Bronchial epithelial cell (primary cell): ENCODE measurements at regions not wholly inside any gene's neighbourhood (a gene's known extent, or its start where the extent isn't known, plus 50 kb on each side); places are given as distances from the start of the nearest gene placed in this dataset.

Source experiments
- DNase-seq: peaks from one replicate; pipeline ENCODE4 v3.0.0-alpha.2; 2010; ENCODE audit warnings: low read depth
- FAIRE-seq: peaks from 2 replicates; lab custom pipeline; 2011; peaks lifted over from hg19 to GRCh38; lab: Jason Lieb, UNC
- H3K27me3 ChIP-seq: 2 replicates; pipeline ENCODE4 v1.5.1; 2011; ENCODE audit warnings: low read length; ENCODE audit not compliant: control insufficient read depth, insufficient read depth
- H3K36me3 ChIP-seq: 2 replicates; pipeline ENCODE4 v1.5.1; 2011; ENCODE audit warnings: low read length; ENCODE audit not compliant: control insufficient read depth, insufficient read depth
- H3K4me3 ChIP-seq: 2 replicates; pipeline ENCODE4 v1.5.1; 2011; ENCODE audit warnings: mild to moderate bottlenecking, low read depth, low read length, control low read depth
- TF ChIP-seq, protein P1 (sequence below): IDR thresholded peaks from 2 replicates; pipeline ENCODE4 v1.5.1; 2011; ENCODE audit warnings: mild to moderate bottlenecking, moderate library complexity, low read length, control low read depth, inconsistent platforms; ENCODE audit not compliant: insufficient read depth, severe bottlenecking

DNA sequence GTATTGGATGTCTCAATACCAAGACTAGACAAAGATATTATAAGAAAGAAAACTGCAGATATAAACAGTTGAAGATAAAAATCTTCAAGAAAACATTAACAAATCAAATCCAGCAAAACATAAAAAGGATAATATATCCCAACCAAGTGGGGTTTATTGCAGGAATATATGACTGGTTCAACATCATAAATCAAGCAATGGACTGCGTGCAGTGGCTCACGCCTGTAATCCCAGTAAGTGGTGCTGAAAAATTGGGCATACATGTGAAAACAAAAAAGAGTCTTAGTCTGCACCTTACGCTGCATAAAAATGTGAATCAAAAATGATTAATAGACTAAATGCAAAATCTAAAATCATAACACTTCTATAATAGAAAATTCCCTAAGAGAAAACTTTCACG lies 112.9 kb upstream of the PDE4B start:
- FAIRE-seq (no peak), DNase-seq (no peak)
- Histone ChIP-seq H3K36me3 (no peaks in the 10 kb centered on the region), H3K27me3 (no peaks in the 10 kb centered on the region), H3K4me3 (no peak overlapping the region)
- TF ChIP-seq, protein P1, sequence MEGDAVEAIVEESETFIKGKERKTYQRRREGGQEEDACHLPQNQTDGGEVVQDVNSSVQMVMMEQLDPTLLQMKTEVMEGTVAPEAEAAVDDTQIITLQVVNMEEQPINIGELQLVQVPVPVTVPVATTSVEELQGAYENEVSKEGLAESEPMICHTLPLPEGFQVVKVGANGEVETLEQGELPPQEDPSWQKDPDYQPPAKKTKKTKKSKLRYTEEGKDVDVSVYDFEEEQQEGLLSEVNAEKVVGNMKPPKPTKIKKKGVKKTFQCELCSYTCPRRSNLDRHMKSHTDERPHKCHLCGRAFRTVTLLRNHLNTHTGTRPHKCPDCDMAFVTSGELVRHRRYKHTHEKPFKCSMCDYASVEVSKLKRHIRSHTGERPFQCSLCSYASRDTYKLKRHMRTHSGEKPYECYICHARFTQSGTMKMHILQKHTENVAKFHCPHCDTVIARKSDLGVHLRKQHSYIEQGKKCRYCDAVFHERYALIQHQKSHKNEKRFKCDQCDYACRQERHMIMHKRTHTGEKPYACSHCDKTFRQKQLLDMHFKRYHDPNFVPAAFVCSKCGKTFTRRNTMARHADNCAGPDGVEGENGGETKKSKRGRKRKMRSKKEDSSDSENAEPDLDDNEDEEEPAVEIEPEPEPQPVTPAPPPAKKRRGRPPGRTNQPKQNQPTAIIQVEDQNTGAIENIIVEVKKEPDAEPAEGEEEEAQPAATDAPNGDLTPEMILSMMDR: no peak

DNA sequence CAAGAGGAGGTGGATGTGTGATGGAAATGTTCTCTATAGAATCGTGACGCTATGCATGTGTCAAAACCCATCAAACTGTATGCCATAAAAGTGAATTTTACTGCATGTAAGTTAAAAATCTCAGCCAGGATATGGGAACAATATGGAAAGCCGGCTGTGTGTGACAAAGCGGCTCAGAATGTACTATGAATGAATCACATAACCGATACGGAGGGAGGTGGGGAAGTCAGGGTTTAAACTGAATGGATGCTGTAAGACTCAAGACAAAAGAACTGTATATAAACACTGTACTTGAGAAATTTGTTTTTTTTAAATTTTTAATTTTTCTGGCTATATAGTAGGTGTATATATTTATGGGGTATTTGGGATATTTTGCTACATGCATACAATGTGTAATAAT lies 111.6 kb upstream of the PDE4B start:
- TF ChIP-seq, protein P1: no peak
- no peaks in the 10 kb centered on the region for H3K27me3 ChIP-seq
- no peak overlapping the region for H3K4me3 ChIP-seq
- FAIRE-seq (no peak), DNase-seq (peak; percentile 5)
- no peaks in the 10 kb centered on the region for H3K36me3 ChIP-seq

DNA sequence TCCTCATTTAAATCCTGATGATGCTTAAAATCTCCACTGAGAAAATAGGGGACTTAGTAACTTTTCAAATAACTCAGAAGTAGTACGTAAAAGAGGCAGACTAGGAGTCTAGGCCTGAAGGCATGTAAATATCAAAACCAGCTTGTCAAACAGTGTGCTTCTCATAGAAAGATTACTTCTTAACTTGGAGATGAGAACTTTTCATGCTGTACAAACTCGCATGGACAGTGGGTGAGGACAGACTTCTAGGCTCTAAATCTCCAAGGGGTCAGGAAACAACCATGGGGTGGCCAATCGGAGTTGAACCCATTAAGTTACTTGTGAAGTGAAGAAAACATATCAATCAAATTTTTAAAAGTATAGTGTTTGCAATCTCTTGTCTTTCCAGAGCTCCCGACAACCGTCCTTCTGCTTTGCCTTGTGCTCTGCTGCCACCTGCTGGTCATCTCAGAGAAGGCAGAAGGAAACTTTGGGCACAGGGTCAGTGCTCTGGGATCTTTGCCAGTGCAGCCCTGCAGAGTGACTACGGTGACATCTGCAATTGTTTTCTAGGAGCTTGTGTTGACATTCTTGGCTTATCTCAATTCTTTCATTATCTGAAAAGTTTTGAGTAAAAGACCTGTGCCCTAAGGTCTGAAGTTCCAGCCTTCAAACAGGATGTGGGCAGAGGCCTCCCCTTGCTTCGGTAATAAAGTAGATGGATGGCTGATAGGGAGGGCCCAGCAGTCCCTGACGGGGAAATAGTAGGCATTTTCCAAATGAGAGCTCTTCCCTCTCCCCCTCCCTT lies 105.1 kb upstream of the PDE4B start:
- FAIRE-seq (no peak), DNase-seq (peak; percentile 44)
- Histone ChIP-seq H3K4me3 (no peak overlapping the region), H3K27me3 (no peaks in the 10 kb centered on the region), H3K36me3 (no peaks in the 10 kb centered on the region)
- TF ChIP-seq, protein P1: peak; percentile 88

DNA sequence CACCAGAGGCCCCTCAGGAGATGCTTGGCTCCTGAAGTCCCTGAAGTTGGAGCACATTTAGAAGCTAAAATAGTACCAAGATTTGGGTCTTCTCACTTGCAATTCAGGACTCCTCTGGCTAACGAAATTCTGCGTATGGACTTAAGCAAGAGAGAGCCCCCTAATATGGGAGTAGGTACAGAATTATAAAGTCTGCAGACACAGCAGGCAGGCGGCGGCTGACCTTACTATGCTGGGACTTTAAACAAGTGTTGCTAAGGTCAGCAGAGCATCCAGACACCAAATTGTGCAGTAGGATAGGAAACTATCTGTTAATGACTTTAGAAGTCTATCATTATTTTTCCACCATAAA lies 104.5 kb upstream of the PDE4B start:
- no peaks in the 10 kb centered on the region for H3K36me3 ChIP-seq
- no peaks in the 10 kb centered on the region for H3K27me3 ChIP-seq
- no peak for FAIRE-seq
- H3K4me3 ChIP-seq: no peak overlapping the region
- no peak for DNase-seq
- TF ChIP-seq, protein P1: no peak

DNA sequence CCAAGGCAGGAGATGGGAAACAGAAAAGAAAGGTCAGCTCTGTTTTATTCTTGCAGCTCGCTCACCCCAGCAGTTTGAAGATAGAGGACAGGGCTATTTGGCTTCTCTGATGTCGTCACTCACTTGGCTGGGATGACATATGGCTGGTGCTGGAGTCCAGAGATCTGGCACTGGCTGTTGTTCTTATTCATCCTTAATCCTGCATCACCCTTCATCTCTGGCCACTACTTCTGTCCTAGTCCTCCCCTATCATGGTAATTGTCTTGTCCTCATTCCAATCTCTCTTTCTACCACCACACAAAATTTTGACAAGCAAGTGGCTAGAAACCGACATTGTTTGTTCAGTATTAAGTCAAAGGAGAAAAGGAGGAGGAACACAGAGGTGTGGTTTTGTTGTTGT lies 103.8 kb upstream of the PDE4B start:
- Histone ChIP-seq H3K4me3 (no peak overlapping the region), H3K36me3 (no peaks in the 10 kb centered on the region), H3K27me3 (no peaks in the 10 kb centered on the region)
- FAIRE-seq (no peak), DNase-seq (no peak)
- TF ChIP-seq, protein P1: no peak

DNA sequence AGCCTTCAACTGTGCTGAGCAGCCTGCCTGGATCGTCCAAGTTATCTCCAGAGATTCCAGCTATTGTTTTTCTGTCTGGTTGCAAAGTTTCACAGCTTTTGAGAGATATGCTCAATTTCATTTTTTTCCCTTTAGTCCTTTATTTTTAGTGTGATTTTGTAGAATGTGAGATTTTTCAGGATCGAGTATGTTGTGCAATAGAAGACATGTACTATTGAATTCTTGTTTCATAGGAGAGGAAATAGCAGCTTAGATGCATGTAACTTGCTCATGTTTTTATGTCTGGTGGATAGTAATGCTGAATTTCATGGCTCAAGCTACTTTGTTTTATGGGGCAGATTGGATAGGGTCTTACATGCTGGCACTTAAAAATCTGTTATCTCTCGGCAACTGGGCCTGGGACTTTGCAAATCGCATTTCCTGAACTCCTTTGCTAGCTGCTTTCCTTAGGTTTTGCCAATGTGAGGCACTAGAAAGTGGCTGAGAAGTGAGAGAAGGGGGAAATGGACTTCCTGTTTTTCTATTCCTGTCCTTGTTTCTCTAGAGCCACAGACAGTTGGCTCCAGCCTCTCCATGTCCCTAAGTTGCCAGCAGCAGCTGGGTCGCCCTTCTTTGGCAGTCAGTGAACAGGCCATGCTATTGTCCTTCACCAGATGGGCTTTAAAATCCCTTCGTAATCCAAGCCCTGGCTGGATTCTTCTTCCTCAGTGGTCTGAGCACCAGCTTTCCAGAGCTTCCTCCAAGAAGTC lies 101.4 kb upstream of the PDE4B start:
- Histone ChIP-seq H3K4me3 (no peak overlapping the region), H3K36me3 (no peaks in the 10 kb centered on the region), H3K27me3 (no peaks in the 10 kb centered on the region)
- DNase-seq (no peak), FAIRE-seq (no peak)
- TF ChIP-seq, protein P1: no peak
